Activated CD8-positive, alpha-beta memory T cell treated with anti-CD3 and anti-CD28 coated beads for 48 hours (primary cell): ENCODE measurements at regions not wholly inside any gene's neighbourhood (a gene's known extent, or its start where the extent isn't known, plus 50 kb on each side); places are given as distances from the start of the nearest gene placed in this dataset.

ENCODE experiments used
- DNase-seq, 3 experiments: peaks; one replicate each; pipeline ENCODE4 v3.0.0-alpha.2; 2020; ENCODE audit warnings: low read depth in 2 of 3, low spot score in 2 of 3

- DNase-seq = no peak
These were observed 75.7 kb upstream of the FOXP4 start for GRCh38 chr6:41470331-41471063.

- no peak for DNase-seq
These were observed 74.9 kb upstream of the FOXP4 start for GRCh38 chr6:41471064-41471895.

GRCh38 chr6:41474213-41474933 is 71.8 kb upstream of the FOXP4 start:
- no peak for DNase-seq

- no peak for DNase-seq
These were observed 71.0 kb upstream of the FOXP4 start for GRCh38 chr6:41475164-41475563.

GRCh38 chr6:41475737-41476357 is 70.3 kb upstream of the FOXP4 start:
- no peak for DNase-seq

- no peak for DNase-seq
These were observed 69.8 kb upstream of the FOXP4 start for GRCh38 chr6:41476401-41476800.

GRCh38 chr6:41477572-41477971 is 68.6 kb upstream of the FOXP4 start:
- no peak for DNase-seq

- DNase-seq = no peak
These were observed 62.2 kb upstream of the FOXP4 start for GRCh38 chr6:41483943-41484342.

- no peak for DNase-seq
These were observed 58.2 kb upstream of the FOXP4 start for GRCh38 chr6:41487860-41488432.

GRCh38 chr6:41488433-41489119 is 57.6 kb upstream of the FOXP4 start:
- no peak for DNase-seq

- no peak for DNase-seq
These were observed 56.9 kb upstream of the FOXP4 start for GRCh38 chr6:41489120-41489851.

GRCh38 chr6:41492261-41492891 is 53.8 kb upstream of the FOXP4 start:
- DNase-seq = no peak

GRCh38 chr6:41494212-41495110 is 51.7 kb upstream of the FOXP4 start:
- no peak for DNase-seq
